ENCODE measurements at regions not wholly inside any gene's neighbourhood (a gene's known extent, or its start where the extent isn't known, plus 50 kb on each side); places are given as distances from the start of the nearest gene placed in this dataset.

- intact Hi-C loops (cut with micrococcal nuclease) = no loop called here
- no peaks in the 10 kb centered on the region for H3K79me2 ChIP-seq (ENCODE audit: insufficient read depth, low read length)
- H2AFZ ChIP-seq (ENCODE audit: insufficient read depth, low read depth, low read length, poor library complexity, severe bottlenecking) = no peak overlapping the region
- Mint-ChIP-seq H3K4me1 (no peaks in the 10 kb centered on the region), H3K27me3 (ENCODE audit: low read depth in 3 of 3) (peaks cover 0 to 1% (median 1%) of the 10 kb centered on the region in 3 donors), H3K9me3 (peaks cover 0 to 6% (median 1%) of the 10 kb centered on the region in 7 donors), H3K27ac (no peak overlapping the region), H3K36me3 (no peaks in the 10 kb centered on the region), H3K4me3 (no peak overlapping the region)
- no peak for TF ChIP-seq CTCF (IDR thresholded peaks at IDR 0.05)
- H4K20me1 ChIP-seq (ENCODE audit: insufficient read depth, low read length) = no peaks in the 10 kb centered on the region
- H3K36me3 ChIP-seq (replicated peaks in 1 of 2; ENCODE audit: control insufficient read depth in 1 of 2, insufficient read depth in 2 of 2, low read length in 2 of 2) = no peaks in the 10 kb centered on the region
- H3K27ac ChIP-seq (ENCODE audit: low read depth in 1 of 2, low read length in 2 of 2) = no peak overlapping the region
- H3K4me3 ChIP-seq (replicated peaks in 1 of 3; ENCODE audit: low read depth in 2 of 3, low read length in 3 of 3) = no peak overlapping the region
- no peaks in the 10 kb centered on the region for H3K27me3 ChIP-seq (ENCODE audit: control insufficient read depth in 2 of 2, insufficient read depth in 2 of 2, low read length in 2 of 2)
- DNase-seq = no peak
- no CpG with 5 or more reads among the region's 2 CpGs for WGBS (ENCODE audit: insufficient coverage)
- H3K4me1 ChIP-seq (ENCODE audit: control insufficient read depth in 1 of 2, insufficient read depth in 2 of 2, low read length in 2 of 2) = no peaks in the 10 kb centered on the region
- no peak overlapping the region for H3K9ac ChIP-seq (ENCODE audit: insufficient read depth, low read length, poor library complexity, severe bottlenecking)
- H3K9me3 ChIP-seq (replicated peaks in 1 of 2; ENCODE audit: control insufficient read depth in 1 of 2, insufficient read depth in 1 of 2, low read length in 2 of 2) = no peaks in the 10 kb centered on the region
- no peak overlapping the region for H3K4me2 ChIP-seq (replicated peaks; ENCODE audit: extremely low read depth, low read length, poor library complexity, severe bottlenecking)
These were observed 385.7 kb downstream of the STK39 start for GRCh38 chr2:167861574-167862193.

- no peak overlapping the region for H3K4me3 Mint-ChIP-seq
- Histone ChIP-seq H3K4me3 (replicated peaks in 1 of 3; ENCODE audit: low read depth in 2 of 3, low read length in 3 of 3) (no peak overlapping the region), H3K79me2 (ENCODE audit: insufficient read depth, low read length) (no peaks in the 10 kb centered on the region), H3K4me2 (replicated peaks; ENCODE audit: extremely low read depth, low read length, poor library complexity, severe bottlenecking) (no peak overlapping the region), H3K36me3 (replicated peaks in 1 of 2; ENCODE audit: control insufficient read depth in 1 of 2, insufficient read depth in 2 of 2, low read length in 2 of 2) (no peaks in the 10 kb centered on the region), H3K4me1 (ENCODE audit: control insufficient read depth in 1 of 2, insufficient read depth in 2 of 2, low read length in 2 of 2) (no peaks in the 10 kb centered on the region), H3K9me3 (replicated peaks in 1 of 2; ENCODE audit: control insufficient read depth in 1 of 2, insufficient read depth in 1 of 2, low read length in 2 of 2) (no peaks in the 10 kb centered on the region), H3K9ac (ENCODE audit: insufficient read depth, low read length, poor library complexity, severe bottlenecking) (no peak overlapping the region), H4K20me1 (ENCODE audit: insufficient read depth, low read length) (no peaks in the 10 kb centered on the region), H3K27ac (ENCODE audit: low read depth in 1 of 2, low read length in 2 of 2) (no peak overlapping the region), H2AFZ (ENCODE audit: insufficient read depth, low read depth, low read length, poor library complexity, severe bottlenecking) (no peak overlapping the region), H3K27me3 (ENCODE audit: control insufficient read depth in 2 of 2, insufficient read depth in 2 of 2, low read length in 2 of 2) (no peaks in the 10 kb centered on the region)
- TF ChIP-seq CTCF (IDR thresholded peaks at IDR 0.05) = no peak
- DNase-seq = no peak
- peaks cover 0 to 2% (median 0%) of the 10 kb centered on the region in 7 donors for H3K9me3 Mint-ChIP-seq
- intact Hi-C loops (cut with micrococcal nuclease) = no loop called here
- WGBS (ENCODE audit: insufficient coverage) = no CpG with 5 or more reads among the region's 1 CpG
- no peaks in the 10 kb centered on the region for H3K36me3 Mint-ChIP-seq
- peaks cover 1 to 2% (median 1%) of the 10 kb centered on the region in 3 donors for H3K27me3 Mint-ChIP-seq (ENCODE audit: low read depth in 3 of 3)
- H3K4me1 Mint-ChIP-seq = no peaks in the 10 kb centered on the region
- peak overlapping the region in 1 of 7 donors; percentile 22 for H3K27ac Mint-ChIP-seq
These were observed 387.3 kb downstream of the STK39 start for GRCh38 chr2:167860082-167860481.

Data from CD14-positive monocyte (primary cell).